Activated T-helper 1 cell treated with Interleukin-2 at 50 U/mL for 16 hours (primary cell): ENCODE measurements at regions not wholly inside any gene's neighbourhood (a gene's known extent, or its start where the extent isn't known, plus 50 kb on each side); places are given as distances from the start of the nearest gene placed in this dataset.

Source experiments
- DNase-seq: peaks from one replicate; pipeline ENCODE4 v3.0.0-alpha.2; 2020; ENCODE audit warnings: low read depth

DNA sequence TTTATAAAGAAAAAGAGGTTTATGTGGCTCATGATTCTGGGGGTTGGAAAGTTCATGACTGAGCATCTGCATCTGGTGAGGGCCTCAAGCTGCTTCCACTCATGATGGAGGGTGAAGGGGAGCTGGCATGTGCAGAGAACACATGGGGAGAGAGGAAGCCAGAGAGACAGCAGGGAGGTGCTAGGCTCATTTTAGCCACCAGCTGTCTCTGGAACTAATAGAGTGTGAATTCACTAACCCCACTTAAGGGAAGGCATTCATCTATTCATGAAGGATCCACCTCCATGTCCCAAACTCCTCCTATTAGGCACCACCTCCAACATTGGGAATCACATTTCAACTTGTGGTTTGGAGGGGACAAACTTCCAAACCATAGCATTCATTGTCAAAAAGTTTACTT, 137.3 kb upstream of the PMEPA1 start:
- no peak for DNase-seq

- DNase-seq = no peak
These were observed 135.1 kb upstream of the PMEPA1 start for GRCh38 chr20:57844626-57845596.

DNA sequence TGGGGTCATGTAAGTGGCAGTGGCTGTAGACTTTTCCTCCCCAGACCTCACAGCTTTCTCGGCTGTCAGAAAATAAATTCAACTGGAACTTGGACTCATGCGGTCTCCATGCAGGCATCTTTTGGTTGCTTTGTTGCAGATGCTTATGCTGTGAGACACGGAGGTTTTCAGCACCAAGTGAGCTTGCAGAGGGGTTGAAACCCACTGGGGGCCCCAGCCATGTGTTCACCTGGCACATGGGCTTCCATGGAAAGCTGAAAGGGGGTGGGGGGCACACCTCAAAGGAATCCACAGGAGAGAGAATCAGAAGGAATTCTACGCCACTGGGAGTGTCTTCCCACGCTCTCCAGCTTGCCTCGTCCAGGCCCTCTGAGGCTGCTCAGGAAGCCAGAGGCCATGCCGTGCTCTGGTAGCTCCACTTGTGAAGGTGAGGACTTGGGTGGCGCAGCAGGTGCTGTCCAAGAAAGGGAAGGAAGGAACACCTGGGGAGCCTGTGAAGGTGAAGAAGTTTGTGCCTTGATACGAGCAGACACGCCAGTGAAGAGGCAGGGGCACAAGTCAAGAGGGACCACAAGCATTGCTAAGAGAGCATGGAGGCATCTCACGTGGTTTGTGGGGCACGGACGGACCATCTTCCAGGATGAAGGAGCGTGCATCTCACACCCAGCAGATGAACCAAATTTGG, 134.3 kb upstream of the PMEPA1 start:
- no peak for DNase-seq

- no peak for DNase-seq
These were observed 132.9 kb upstream of the PMEPA1 start for GRCh38 chr20:57842720-57843119.

- no peak for DNase-seq
These were observed 131.6 kb upstream of the PMEPA1 start for GRCh38 chr20:57841297-57841866.

DNA sequence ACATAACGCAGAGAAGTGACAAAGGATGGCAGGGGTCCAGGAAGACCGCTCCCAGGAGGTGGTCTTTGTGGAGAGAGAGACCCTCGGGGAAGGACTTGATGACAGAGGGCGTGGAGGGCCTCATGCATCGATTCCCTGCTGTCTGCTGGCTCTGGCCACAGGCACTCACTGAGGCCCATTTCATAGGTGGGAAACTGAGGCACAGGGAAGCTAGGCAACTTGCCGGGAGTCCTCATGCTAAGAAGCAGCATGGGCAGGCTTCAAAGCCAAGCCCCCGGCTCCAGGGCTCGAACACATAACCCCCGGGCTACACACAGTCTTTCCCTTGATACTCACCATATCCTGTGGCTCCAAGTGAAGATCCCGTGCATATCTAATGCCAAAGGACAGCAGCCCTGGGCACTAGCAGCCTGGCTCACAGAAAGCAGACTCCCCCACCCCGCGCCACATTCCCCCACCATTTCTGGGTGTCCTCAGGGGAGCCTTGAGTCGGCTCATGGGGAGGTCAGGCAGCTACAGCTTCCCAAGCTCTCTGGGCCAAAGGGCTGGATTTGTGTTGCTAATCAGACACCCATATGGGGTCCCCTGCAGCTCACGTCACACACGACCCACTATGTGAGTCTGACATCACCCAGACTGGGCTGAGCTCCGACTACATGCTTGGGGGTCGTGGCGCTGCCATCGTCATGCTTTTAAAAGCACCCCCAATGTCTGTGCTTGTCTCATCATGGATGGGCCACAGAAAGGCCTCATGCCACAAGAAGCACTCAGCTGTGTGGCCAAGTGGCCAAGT, 130.9 kb upstream of the PMEPA1 start:
- DNase-seq = no peak

- DNase-seq = no peak
These were observed 130.3 kb upstream of the PMEPA1 start for GRCh38 chr20:57840066-57840465.

DNA sequence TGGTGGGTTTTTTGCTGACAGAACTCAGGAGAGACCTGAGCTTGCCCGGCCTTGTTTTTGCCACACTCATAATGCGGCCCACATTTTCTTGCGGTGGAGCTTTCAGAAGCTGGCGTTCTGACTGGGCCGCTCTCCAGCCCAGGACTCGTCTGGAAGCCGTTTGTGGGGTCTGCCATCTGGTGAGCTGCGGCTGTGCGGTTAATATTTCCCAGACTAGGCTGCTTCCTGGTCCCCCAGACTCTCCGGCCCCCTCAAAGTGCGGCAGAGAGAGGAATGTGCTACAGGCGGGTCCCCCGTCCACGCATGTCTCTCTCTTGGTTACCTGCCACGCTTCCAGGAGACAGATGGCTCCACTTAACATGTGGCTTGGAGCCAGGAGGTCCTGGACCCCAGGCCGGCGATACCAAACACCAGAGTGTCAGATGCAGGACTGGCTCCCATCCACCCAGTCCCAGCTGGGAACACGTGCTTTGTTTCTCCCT, 128.9 kb upstream of the PMEPA1 start:
- no peak for DNase-seq

DNA sequence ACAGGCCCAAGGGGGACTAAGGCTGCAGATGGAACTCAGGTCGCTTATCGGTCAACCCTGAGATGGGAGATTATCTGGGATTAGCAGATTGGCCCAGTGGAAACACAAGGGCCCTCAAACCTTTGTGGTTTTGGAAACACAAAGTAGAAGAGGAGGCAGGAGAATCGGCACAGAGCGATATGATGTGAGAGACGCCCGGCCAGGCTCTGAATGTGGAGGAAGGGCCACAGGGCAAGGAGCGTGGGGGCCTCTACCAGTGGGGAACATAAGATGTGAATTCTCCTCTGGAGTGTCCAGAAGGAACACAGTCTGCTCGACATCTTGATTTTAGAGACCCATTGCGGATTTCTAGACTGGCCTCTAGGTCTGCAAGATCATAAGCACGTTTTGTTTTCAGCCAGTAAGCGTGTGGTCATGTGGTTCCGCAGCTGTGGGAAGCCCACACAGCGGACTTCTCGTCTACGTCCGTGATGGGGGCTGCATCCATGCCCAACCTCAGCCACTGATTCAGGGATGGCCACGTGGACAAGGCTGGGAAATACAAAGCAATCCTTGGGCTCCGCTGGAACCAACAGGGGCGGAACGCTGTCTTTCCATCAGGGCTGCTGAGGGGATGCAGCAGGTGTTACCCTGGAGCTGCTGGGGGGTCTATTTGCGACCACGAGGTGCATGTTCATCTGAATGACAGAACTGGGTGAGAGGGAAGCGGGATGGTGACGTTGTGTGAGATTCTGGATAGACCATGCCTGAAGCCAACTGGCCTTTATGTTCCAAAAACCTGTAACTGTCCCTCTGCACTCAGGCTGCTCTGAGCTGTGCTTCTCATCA, 127.6 kb upstream of the PMEPA1 start:
- no peak for DNase-seq

- no peak for DNase-seq
These were observed 126.0 kb upstream of the PMEPA1 start for GRCh38 chr20:57835588-57836455.

DNA sequence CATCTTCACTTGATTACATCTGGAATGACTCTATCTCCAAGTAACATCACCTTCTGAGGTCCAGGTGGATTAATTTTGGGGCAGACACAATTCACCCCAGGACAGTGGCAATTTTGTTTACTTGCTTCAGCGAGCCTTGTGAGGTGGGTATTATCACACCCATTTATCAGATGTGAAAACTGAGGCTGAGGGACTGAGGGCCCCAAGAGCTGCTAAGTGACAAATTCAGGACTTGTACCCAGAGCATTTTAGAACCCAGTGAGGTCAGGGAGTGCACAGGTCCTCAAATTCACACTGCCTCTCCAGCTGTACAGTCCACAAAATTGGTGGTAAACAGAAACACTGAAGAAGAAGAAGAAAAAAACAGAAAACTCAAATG, 125.2 kb upstream of the PMEPA1 start:
- no peak for DNase-seq

GRCh38 chr20:57834306-57835073, 124.7 kb upstream of the PMEPA1 start:
- DNase-seq = no peak

- DNase-seq = no peak
These were observed 122.3 kb upstream of the PMEPA1 start for GRCh38 chr20:57831993-57832585.

GRCh38 chr20:57831326-57831992, 121.6 kb upstream of the PMEPA1 start:
- no peak for DNase-seq

DNA sequence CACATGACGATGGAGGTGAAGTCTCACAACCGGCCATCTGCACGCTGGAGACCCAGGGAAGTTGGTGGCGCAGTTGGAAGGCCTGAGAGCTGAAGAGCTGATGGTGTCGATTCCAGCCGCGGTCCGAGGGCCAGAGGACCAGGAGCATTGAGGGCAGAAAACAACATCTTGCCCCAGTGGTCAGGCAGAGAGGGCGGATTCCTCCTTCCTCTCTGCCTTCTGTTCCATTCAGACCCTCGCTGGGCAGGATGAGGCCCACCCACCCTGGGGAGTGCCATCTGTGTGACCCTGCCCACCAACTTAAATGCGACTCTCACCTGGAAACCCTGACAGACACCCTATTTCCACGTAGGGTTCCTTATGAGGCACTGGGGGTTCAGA, 120.7 kb upstream of the PMEPA1 start:
- DNase-seq = no peak

DNA sequence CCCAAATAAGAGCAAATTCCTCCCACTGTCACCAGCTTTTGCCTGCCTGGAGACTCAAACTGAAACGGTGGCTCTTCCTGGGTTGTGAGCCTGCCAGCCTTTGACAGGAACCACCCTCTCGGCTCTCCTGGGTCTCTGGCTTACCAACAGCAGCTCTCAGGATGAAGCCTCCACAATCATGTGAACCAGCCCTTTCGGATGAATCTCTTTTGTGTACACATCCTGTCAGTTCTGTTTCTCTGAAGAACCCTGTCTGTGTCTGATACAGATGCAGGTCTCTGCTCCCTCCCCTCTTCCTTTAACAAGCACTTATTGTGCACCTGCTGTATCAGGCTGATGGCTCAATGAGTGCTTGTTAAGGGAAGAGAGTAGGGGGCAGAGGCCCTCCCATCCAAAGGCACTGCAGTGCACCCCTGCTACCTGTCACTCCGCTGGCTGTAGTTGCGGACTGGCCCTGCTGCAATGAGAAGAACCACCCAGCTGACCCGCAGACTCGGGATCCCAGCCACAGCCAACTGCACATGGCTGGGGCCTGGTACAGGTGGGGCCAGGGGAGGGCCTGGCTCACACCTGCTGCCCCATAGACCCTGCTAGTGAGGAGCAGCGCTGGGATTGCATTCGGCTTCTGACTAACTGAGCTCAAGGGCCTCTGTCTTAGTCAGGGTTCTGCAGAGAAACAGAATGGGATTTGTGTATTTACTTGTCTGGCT, 120.1 kb upstream of the PMEPA1 start:
- no peak for DNase-seq

DNA sequence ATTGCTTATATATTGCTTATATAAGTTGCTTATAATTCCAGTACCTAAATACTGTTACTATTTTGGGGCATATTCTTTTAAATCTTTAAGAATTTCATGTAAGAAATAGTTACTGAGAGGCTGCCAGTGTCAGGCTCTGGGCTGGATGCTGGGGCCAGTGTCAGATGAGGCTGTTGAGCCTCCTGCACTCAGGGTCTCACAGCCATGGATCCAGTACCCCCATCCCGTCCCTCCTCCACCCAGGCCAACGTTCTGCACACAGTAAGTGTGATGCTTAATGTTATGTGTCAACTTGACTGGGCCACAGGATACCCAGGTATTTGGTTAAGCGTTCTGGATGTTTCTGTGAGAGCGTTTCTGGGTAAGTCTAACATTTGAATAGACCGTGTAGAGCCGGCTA, 119.5 kb upstream of the PMEPA1 start:
- DNase-seq = no peak

DNA sequence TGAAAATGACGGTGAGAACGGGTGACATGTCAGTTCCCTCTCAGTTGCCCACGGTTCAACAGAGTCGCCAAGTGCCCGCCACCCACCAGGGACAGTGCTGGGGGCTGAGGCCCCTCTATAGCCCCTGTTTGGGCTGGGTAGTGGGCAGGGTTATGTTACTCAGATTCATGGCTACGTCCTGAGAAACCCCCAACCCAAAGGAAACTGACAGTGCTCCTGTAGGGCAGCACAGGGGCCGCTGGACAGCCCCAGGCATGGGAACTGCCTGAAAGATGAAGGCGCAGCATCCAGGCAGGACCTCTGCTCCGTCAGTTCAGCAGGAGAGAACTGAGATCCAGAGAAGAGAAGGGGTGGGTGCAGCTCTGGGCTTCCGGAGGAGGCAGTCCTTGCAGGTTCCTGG, 118.9 kb upstream of the PMEPA1 start:
- DNase-seq = no peak
